AG20443 (cell line): ENCODE measurements at regions not wholly inside any gene's neighbourhood (a gene's known extent, or its start where the extent isn't known, plus 50 kb on each side); places are given as distances from the start of the nearest gene placed in this dataset.
A peak's percentile ranks its signal among the peaks of the same experiment; 100 is the strongest.

Experiments used
- DNase-seq: peaks from one replicate; pipeline ENCODE4 v3.0.0; 2012; ENCODE audit warnings: low spot score, mixed read lengths

DNA sequence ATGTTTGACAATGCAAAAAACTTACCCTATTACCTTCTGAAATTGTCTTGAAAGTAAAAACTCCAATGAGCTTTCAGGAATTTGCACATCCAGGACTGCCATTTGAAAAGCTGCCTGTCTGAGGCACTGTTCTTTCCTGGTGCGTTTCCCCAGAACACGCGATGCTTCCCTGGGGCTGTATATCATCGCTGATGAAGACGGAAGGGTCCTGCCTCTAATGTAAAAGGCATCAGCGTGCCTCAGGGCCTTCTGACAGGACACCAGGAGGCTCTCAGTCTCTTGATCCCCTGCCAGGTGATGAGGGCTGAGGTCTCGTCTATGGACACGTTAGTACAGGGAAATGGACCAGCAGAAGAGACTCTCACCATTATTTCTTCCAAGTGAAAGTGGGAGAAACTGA, 296.8 kb downstream of the EFNB2 start:
- no peak for DNase-seq

DNA sequence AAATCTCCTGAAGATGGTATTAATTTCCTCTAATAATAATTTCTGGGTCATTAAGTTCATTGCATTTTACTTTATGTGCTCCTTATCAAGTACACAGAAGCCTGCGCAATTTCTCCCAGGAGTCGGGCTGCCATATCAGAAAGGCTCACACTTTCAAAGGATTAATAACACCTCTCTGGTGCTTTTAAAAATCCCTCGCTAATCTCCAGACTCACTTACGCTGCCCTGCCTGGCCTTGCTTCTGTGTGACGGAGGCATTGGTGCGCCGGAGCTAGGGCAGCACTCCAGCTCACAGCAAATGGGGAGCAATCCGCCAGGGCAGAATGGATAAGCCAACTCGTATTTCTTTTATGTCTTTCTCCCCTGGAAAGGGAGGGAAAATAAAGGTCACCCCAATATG, 300.8 kb downstream of the EFNB2 start:
- no peak for DNase-seq

DNA sequence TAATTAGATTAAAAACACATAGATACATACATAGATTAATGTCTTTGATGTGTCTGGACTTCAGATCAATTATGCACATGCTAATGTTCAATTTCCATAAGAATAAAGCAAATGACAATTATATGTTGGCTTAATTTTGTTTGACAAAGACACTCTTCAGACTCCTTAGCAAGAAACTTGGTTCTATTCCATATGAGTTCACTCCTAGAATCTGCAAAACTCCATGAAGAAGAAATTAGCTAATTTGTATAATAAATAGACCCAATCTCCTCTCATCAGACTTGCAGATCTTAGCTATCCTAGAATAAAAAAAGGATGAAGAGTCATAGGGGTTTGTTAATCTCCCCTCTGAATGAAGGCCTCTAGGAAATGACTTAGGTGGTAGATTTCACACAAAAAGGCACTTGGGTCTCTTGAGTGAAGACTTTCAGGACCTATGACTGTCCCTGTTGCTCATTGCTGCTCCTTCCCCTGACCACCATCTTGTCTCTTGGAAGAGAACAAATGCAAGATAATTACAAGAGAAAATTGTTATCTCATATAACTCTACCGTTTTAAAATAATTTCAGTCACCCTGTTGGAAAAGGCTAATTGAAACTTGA, 302.2 kb downstream of the EFNB2 start:
- no peak for DNase-seq

DNA sequence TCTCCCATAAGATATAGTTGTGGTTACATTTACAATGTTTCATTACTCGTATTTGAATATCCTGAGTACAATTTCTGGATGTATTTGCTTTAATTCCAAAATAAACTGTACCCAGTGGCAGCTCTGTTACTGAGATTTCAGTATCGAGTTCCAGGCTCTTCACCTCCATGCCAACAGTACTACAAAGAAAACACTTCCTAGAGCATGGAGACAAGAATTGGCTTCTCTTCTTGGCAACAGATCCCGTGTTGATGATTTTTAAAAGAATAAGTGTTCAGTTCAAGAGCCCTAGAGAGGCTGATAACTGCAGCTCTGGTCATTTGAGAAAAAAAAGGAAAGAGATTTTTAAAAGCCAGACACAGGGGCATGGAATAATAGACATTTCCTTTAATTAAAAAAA, 302.8 kb downstream of the EFNB2 start:
- DNase-seq = no peak

DNA sequence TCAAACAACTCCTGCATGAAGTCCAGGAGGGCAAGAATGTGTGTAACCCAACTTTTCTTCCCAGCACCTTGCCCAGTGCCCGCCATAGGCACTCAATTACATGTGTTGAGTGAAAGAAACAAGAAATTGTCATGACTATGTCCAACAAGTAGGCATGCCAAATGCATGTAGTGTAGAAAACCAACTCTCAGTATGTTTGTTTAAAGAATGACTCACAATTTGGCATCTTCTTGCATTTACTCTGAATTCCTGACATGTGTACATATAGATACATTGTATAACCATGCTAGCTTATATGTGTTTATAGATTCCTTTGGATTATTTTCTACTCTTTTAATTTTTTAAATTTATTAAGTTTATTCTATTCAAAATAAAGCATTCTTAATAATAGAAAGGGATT, 305.0 kb downstream of the EFNB2 start:
- DNase-seq = no peak

DNA sequence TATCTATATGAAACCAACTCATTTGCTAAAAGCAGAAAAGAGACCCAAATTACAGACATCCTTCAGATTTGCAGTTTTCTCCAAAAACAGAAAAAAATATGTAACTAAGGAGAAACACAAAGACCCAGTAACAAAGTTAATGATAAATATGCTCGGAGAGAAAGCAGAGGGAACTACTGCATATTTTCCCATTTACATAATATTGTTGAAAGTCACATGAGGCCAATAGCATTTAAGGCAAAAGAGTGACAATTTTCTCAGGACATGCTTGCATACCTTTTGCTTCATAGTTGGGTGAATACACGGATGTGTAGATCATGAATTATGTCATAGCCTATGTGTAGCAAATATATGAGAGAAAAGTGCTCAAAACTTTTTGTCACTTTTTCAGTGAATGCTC, 310.3 kb downstream of the EFNB2 start:
- DNase-seq = no peak

DNA sequence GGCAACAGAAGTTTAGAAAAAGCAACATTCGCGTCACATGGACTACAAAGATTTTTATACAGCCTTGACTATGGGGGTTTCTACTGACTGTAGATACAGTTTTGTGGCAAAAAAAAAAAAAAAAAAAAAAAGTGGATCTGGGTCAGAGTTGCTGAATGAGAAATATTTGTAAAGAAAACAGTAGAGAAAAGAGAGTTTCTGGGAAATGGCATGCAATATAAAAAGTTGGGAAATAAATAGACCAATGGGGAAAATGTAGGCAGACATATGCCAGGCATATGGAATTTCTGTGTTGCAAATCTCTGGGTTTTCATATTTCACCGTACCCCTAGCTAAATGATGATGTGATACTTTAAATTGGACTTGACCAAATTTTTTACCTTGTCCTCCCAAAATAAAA, 315.3 kb downstream of the EFNB2 start:
- no peak for DNase-seq

DNA sequence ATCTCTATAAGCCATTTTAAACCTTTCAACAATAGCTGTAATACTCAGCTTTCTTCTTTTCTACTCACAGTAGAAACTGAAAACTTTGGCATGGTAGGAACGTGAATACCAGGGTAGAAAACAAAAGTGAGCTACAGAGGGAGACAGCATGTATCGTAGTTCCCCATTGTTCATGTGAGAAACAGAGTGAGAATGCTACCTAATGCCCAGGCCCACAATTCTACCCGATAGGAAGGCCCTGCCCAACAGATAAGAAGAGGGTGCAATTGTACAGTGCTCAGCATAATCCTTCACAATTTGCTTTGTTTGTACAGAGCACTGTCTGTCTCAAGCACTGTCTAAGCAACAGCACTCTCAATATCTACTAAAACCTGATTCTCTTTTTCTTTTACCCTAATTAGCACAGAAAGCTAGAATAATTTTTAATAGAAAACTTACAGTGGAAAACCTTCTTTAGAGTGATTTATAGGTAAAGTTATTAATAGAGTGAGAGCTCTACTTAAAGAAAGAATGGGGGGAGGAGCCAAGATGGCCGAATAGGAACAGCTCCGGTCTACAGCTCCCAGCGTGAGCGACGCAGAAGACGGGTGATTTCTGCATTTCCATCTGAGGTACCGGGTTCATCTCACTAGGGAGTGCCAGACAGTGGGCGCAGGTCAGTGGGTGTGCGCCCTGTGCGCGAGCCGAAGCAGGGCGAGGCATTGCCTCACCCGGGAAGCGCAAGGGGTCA, 322.3 kb downstream of the EFNB2 start:
- peak; percentile 38 for DNase-seq

DNA sequence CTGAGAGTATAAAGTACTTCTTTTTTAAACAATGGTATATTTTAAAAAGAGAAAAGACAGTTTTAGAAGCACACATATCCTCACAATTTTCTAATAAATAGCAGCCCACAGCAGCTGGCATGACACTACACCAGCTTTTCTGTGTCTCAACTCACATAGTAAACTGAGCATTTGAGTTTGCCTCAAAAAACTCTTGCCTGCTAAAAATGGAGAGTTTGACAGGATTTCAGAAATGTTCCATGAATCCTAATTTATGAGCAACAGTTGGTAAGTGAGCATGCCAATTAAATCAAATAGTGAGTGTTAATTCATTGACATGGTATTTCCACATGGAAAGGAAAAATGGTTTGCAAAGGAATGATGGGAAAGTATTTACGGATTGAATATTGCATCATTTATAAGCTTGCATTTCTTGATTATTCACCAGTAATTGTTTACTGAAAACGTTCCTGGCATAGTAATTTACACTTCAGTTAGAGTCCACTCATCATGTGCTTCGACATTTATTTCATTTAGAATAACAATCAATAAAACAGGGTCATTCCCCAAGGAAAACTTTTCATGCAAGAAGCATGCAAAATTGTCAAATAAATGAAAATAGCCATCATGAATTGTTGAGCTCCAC, 323.0 kb downstream of the EFNB2 start:
- DNase-seq = peak; percentile 18

DNA sequence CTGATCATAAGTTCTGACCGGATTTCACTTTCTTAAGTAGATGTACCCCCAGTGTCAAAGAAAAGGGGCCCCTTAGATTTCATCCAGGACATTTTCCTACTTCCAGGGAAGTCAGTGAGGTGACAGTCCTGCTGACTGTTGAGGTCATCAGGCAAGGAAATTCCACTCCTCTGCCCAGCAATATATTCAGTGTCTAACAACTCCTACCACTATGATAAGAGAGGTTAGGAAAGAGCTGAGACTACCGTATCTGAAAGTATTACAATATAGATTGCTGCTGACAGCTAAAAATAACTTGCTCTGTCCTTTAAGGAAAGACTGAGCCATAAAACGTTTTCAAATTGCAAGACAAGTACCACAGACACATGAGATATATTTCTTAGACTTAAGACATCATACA, 325.1 kb downstream of the EFNB2 start:
- DNase-seq = no peak

DNA sequence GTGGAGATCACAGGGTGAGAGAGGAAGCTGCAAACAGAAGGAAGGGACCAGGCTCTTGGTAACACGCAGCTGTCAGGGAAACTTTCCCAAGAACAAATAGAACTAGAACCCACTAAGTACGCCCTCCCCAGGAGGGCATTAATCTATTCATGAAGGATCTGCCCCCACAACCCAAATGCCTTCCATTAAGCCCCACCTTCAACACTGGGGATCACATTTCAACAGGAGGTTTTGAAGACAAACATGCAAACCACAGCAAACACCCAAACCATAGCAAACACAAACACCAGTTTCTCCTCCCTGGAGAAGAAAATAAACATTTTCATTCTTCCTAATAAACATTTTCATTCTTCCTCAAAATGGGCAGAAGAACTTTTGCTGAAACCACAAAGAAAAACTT, 329.6 kb downstream of the EFNB2 start:
- no peak for DNase-seq

DNA sequence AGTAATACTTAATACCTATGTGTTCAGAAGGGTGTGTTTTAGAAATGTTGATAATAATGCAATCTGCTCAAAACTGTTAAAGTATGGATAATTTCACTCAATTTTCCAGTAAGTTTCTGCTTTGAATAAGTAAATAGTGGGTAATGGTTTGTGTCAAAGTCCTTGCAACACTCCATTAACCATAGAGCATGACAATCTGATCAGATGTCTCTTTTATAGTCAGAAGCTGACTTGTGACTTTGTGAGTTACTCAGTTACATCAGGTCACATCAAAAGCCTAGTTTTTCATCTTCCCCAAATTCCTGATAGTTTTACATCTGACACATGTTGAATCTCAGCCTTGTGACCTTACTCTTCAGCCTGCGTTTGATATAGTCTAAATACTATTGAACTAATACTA, 338.0 kb downstream of the EFNB2 start:
- DNase-seq = no peak

DNA sequence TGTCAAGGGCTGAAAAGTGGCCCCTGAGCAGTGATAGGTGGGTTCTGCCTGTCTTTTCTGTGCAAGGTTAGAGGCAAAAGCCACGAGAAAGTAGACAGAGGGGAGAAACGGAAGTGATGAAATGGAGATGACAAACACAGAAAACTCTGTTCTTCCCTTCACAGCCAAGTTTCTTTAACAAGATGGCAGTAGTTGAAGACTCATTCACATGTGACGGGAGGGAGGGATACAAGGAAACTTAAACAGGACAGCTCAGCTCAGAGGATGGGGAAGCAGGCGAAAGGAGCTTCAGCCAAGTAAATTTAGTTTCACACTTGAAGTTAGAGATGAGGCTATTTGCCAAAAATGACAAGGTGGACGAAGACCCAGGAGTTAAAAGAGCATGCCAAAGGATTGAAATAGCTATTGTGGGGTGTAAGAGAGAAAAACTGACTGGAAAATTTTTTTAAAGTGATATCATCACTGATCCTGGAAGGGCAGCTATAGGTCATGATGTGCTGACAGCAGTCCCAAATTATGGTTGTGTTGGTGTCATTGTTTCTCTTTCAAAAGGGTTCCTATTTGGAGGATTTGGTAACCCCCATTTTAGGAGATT, 347.9 kb downstream of the EFNB2 start:
- DNase-seq = no peak

DNA sequence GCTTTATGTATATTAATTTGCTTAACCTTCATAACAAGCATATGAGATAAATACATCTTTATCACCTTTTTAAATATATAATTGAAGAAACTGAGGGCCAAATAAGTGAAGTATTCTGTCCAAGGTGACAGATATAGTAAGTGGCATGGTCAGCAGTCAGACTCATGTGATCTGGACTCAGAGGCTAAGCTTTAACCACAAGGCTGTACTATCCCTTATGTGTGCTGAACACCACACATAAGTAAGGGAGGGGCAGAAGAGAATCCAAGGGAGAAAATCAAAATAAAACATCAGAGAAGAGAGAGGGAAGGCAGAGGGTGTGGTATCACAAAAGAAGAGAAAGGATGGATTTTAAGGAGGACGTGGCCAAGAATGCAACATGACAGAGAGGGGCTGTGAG, 348.4 kb downstream of the EFNB2 start:
- no peak for DNase-seq

DNA sequence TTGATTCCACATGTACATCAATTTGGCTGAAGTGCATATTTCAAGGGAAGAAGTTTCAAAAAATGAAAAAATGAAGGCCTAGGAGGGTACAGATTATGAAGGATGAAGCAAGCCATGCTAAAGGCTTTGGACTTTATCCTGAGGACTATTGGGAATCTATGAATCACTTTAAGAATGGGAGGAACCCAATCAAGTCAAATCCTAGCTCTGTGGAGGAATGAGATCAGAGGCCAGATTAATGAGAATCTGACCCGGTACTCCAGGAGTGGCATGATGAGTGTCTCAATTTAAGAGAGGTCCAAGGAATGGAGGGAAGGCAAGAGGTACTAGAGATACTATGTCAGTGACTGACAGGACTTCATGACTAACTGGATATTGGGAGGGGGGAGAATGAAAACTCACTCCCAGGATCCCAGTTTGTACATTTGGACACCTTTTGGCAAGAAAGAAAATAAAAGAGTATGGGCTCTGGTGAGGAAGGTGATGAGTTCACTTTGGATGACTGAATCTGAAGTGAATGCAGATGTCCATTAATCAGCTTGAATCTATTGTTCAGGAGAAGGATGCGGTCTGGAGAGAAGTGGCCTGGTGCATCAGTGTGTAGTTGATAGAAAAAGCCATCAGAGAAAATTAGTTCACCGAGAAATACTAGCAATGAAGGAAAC, 349.0 kb downstream of the EFNB2 start:
- DNase-seq = no peak

DNA sequence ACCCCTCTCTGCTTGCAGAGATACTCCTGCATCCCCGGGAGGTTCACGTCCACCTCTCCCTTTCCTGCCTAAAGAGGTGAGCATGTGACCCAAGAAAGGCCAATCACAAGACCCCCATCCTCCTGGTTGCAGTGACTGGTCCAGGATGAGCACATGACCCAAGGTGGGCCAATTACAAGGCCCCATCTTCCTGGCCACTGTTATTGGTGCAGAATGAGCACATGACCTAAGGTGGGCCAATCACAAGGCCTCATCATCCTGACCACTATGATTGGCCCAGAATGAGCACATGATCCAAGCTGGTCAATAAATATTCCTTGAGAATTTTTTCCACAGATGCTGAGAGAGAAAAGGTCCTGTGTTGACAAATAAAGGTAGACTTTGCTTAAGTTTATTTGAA, 350.7 kb downstream of the EFNB2 start:
- no peak for DNase-seq

DNA sequence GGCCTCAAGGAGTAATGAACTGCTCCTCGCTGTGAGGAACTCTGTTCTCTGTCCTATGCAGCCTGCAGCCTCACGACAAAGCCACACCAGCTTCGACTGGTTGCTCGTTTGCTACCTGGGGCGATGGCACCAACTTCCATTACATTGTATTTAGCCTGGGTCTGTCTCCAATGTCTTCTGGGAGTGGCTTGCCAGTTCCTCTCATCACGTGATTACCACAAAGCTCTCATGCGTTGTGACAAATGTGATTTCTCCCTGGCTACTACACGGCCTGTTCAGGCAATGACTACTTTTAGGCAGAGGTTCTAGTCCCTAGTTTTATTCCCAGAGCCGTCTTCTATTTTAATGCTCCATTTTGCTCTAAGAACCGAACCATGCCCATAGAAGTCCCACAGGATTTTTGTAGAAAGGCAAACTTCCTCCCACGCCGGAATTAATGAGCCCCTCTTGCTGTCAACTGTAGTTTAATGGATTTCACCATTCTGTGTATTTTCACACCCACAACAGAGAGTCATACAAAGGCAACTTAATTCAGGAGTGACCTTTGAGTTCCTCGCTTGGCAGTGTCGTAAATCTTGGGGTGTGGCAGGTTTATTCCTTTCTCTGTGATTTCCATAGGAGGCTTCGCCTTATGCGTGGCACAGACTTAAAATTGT, 351.9 kb downstream of the EFNB2 start:
- no peak for DNase-seq

DNA sequence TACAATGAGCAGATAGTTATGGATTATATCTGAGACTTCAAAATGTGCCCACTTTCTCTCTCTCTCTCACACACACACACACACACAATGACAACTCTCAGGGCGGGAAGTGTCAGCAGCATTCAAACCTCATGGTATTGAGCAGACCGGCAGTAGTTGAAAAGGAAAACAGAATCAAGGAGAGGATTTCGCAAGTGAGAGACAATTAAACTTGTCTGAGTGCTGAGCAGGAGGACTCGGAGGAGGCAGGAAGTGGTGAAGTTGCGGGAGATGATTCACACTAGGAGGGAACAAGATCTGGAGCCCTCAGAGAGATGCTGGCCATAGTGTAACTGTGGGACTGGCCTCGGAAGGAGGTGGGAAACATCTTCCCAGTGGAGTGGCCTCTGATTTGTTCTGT, 353.1 kb downstream of the EFNB2 start:
- peak; percentile 88 for DNase-seq

DNA sequence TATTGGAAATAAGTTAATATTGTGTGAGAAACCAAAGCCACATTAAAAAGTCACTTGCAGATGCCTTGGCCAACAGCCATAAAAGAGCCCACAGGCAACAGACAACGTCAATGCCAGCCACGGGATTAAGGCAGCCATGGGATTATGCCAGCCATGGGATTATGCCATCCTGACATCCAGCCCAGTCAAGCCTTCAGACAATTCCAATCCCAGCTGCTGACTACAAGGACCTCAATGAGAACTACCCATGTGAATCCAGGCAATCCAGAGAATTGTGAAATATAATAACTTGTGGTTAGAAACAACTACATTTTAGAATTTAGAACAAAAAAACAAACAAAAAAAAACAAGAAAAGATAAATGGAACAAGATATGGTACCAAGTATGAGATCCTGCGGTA, 356.6 kb downstream of the EFNB2 start:
- no peak for DNase-seq

DNA sequence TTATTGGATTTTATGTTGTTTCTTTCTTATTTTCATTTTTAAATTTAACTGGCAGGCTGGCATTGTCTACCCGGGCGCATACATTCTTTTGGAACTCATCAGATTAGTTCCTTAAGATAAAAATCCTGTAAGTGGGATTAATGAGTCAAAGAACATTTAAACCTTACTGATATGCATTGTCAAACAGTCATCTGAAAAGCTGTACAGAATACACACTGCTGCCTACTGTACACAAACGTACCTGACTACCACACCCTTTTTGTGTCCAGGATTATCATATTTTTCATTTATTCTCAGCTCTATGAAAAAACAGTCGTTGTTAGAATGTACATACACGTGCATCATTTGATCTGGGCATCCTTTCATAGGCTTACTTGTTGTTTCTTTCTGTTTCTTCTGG, 358.3 kb downstream of the EFNB2 start:
- no peak for DNase-seq

DNA sequence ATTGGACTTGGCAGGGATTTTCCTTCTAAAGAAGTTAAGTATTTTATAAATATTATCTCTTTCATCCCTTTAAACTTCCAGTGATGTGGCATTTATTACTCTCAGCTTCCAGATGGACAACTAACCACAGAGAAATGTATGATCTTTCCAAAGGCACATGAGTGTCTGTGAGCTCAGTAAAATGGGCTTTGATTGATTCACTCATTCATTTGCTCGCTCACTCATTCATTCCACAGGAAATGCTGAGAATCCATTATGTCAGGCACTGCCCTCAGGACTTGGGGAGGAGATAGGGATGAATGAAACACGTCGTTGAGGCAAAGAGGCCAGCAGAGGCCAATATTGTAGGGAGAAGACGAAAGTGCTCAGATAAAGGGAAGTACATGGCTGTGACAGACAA, 359.3 kb downstream of the EFNB2 start:
- DNase-seq = peak; percentile 52

DNA sequence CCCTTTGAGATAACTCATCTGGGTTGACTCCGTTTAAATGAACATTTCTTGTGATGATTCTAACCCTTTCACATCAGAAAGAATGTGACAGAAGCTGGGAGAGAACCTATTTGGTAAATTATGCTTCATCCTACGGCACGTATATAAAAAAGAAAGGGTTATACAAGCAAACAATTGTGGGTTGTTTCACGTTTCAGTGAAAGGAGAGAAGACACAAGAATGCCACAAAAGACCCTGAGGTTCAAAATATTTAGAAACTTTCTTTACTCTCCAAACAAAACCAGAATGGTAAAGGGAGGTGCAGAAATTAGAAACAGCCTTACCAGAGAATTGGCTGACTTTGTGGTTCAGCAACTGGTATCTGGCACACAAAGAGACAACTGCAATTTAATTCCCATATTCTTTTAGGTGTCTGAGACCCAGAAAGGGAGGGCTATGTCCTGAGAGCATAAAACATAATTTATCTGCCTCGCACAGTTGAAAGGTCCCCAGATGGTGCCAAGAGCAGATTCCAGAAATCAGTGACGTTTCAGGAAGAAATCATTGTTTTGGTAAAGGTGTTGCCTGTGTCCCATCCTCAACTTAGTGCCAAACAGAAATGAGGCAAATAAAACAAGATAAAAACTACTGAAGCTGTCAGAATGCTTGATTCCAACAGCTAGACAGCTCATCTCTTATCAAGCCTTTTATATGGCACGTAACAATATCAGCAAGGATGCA, 361.4 kb downstream of the EFNB2 start:
- DNase-seq = no peak
